Lower leg skin (tissue), 4 donors: ENCODE measurements at regions not wholly inside any gene's neighbourhood (a gene's known extent, or its start where the extent isn't known, plus 50 kb on each side); places are given as distances from the start of the nearest gene placed in this dataset.

ENCODE experiments used
- DNase-seq, 2 donors: peaks; one replicate each; pipeline ENCODE4 v3.0.0-alpha.2; 2019; ENCODE audit warnings: low spot score in 2 of 2
- H3K4me3 ChIP-seq: fragments of 200-600 bp; sonication (generic); 2 replicates; pipeline ENCODE4 v1.5.1; 2017; ENCODE audit warnings: mild to moderate bottlenecking, low read depth; ENCODE audit not compliant: poor library complexity, severe bottlenecking
- POLR2A ChIP-seq, 2 donors: fragments of 450-650 bp; IDR thresholded peaks; one replicate each; pipeline ENCODE4 v1.6.1; 2016 to 2017; ENCODE audit warnings: antibody characterized with exemption in 2 of 2, mild to moderate bottlenecking in 1 of 2, moderate library complexity in 1 of 2
- WGBS, 2 donors: methylation state at CpG; one replicate each; pipeline ENCODE4 v1.1.5; 2018; 5-methylcytosine and 5-hydroxymethylcytosine counted together
- intact Hi-C: fragments of 100-400 bp; cut with DNase I; formaldehyde crosslinking; loops from one replicate; pipeline ENCODE4 v1.15.0; 2023; ENCODE audit warnings: low total_unique reads
- TF ChIP-seq, protein P1 (sequence below), 3 donors: fragments of 450-650 bp; IDR thresholded peaks; one replicate each; pipeline ENCODE4 v1.5.1; 2016; ENCODE audit warnings: antibody characterized with exemption in 3 of 3, mild to moderate bottlenecking in 3 of 3, moderate library complexity in 2 of 3

- intact Hi-C loops: no loop called here
- no peak for DNase-seq
- no peak overlapping the region for H3K4me3 ChIP-seq
- TF ChIP-seq POLR2A (IDR thresholded peaks at IDR 0.05): no peak
- TF ChIP-seq, protein P1, sequence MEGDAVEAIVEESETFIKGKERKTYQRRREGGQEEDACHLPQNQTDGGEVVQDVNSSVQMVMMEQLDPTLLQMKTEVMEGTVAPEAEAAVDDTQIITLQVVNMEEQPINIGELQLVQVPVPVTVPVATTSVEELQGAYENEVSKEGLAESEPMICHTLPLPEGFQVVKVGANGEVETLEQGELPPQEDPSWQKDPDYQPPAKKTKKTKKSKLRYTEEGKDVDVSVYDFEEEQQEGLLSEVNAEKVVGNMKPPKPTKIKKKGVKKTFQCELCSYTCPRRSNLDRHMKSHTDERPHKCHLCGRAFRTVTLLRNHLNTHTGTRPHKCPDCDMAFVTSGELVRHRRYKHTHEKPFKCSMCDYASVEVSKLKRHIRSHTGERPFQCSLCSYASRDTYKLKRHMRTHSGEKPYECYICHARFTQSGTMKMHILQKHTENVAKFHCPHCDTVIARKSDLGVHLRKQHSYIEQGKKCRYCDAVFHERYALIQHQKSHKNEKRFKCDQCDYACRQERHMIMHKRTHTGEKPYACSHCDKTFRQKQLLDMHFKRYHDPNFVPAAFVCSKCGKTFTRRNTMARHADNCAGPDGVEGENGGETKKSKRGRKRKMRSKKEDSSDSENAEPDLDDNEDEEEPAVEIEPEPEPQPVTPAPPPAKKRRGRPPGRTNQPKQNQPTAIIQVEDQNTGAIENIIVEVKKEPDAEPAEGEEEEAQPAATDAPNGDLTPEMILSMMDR (IDR thresholded peaks at IDR 0.05): no peak
- WGBS, 2 donors: 96 to 97% methylated on average over 3 of the region's 3 CpGs
These were observed 108.7 kb downstream of the ZNF281 start for GRCh38 chr1:200301152-200301551.

GRCh38 chr1:200299571-200299970 is 110.3 kb downstream of the ZNF281 start:
- WGBS, 2 donors: 86% methylated on average over 1 of the region's 1 CpG
- no peak for DNase-seq

DNA sequence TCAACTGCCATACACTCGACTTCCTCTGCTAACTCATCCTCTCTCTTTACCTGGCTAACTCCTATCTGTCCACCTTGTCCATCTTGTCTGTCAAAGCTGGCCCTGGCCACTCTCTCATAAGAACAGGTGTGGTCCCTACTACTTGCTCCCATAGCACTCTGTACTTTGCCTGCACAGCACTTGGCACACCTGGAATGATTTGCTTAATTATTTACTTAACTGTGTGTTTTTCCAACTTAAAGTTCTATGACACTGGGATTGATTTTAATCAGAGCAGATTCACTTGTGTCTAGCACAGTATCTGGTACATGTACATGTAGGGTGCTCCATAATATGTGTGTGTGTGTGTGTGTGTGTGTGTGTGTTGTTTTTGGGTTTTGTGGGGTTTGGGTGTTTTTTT is 111.6 kb downstream of the ZNF281 start:
- DNase-seq: no peak
- WGBS, 2 donors: 74 to 79% methylated on average over 1 of the region's 1 CpG
- no peak overlapping the region for H3K4me3 ChIP-seq
- intact Hi-C loops: no loop called here
- no peak for TF ChIP-seq POLR2A (IDR thresholded peaks at IDR 0.05)
- TF ChIP-seq, protein P1 (IDR thresholded peaks at IDR 0.05): no peak

More at GRCh38 chr1:200299571-200299970, 110.3 kb downstream of the ZNF281 start:
- intact Hi-C loops: no loop called here
- TF ChIP-seq POLR2A (IDR thresholded peaks at IDR 0.05): no peak
- TF ChIP-seq, protein P1 (IDR thresholded peaks at IDR 0.05): no peak
- H3K4me3 ChIP-seq: no peak overlapping the region

GRCh38 chr1:200296091-200296661 is 113.7 kb downstream of the ZNF281 start:
- WGBS, 2 donors: 49 to 50% methylated on average over 2 of the region's 2 CpGs
- intact Hi-C loops: no loop called here
- no peak overlapping the region for H3K4me3 ChIP-seq
- no peak for TF ChIP-seq POLR2A (IDR thresholded peaks at IDR 0.05)
- TF ChIP-seq, protein P1 (IDR thresholded peaks at IDR 0.05): no peak
- no peak for DNase-seq

DNA sequence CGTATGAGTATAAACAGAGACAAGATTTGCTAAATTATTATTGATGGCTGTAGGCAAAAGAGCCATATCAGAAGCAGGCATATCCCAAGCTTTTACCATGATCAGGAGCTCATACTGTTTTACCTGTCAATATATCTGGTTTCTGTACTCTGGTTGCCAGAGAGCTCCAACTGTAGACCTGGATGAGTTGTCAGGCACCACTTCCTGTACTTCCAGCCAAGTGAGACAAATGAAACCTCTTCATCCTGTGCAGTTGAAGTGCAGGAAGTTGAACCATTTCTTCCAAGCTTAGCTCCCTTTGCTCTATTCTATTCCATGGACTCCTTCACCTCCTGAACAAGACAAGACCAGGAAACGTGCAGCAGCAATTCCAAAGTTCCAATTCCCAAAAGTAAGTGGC is 115.6 kb downstream of the ZNF281 start:
- no peak overlapping the region for H3K4me3 ChIP-seq
- WGBS, 2 donors: 70 to 75% methylated on average over 2 of the region's 2 CpGs
- intact Hi-C loops: no loop called here
- TF ChIP-seq, protein P1 (IDR thresholded peaks at IDR 0.05): no peak
- no peak for TF ChIP-seq POLR2A (IDR thresholded peaks at IDR 0.05)
- no peak for DNase-seq

- no peak overlapping the region for H3K4me3 ChIP-seq
- no peak for TF ChIP-seq POLR2A (IDR thresholded peaks at IDR 0.05)
- TF ChIP-seq, protein P1 (IDR thresholded peaks at IDR 0.05): no peak
- intact Hi-C loops: no loop called here
- no peak for DNase-seq
- 62 to 68% methylated on average over 2 of the region's 2 CpGs for WGBS, 2 donors
These were observed 117.1 kb downstream of the ZNF281 start for GRCh38 chr1:200292699-200293098.
